Heart right ventricle (tissue), 16 donors: ENCODE measurements at regions not wholly inside any gene's neighbourhood (a gene's known extent, or its start where the extent isn't known, plus 50 kb on each side); places are given as distances from the start of the nearest gene placed in this dataset.

Source experiments
- ATAC-seq, 8 donors: fragments of 200-7000 bp; cut with Tn5 transposase; one replicate each; pipeline ENCODE4 v1.9.1; 2020; ENCODE audit warnings: mild to moderate bottlenecking in 8 of 8, moderate library complexity in 8 of 8, moderate number of reproducible peaks in 1 of 8
- DNase-seq, 2 donors: peaks; one replicate each; pipeline ENCODE4 v3.0.0-alpha.2; 2020
- H3K27ac ChIP-seq, 10 donors: fragments of 200-600 bp; sonication (generic) in 2 of 10; one replicate each; pipeline versions ENCODE4 v1.5.0 to v1.8.0; 2020 to 2022; ENCODE audit warnings: mild to moderate bottlenecking in 3 of 10
- H3K27me3 ChIP-seq, 7 donors: fragments of 200-600 bp; one replicate each; pipeline ENCODE4 v1.8.0; 2021 to 2022; ENCODE audit warnings: mild to moderate bottlenecking in 2 of 7
- H3K36me3 ChIP-seq, 9 donors: fragments of 200-600 bp; sonication (generic) in 1 of 9; one replicate each; pipeline versions ENCODE4 v1.5.0 to v1.8.0; 2020 to 2022; ENCODE audit warnings: mild to moderate bottlenecking in 2 of 9
- H3K4me1 ChIP-seq, 9 donors: fragments of 200-600 bp; sonication (generic) in 1 of 9; one replicate each; pipeline versions ENCODE4 v1.5.0 to v1.8.0; 2020 to 2022; ENCODE audit warnings: mild to moderate bottlenecking in 4 of 9
- H3K4me3 ChIP-seq, 10 donors: fragments of 200-600 bp; sonication (generic) in 2 of 10; one replicate each; pipeline versions ENCODE4 v1.5.0 to v1.8.0; 2020 to 2022; ENCODE audit warnings: mild to moderate bottlenecking in 7 of 10, moderate library complexity in 2 of 10
- H3K9me3 ChIP-seq, 11 donors: fragments of 200-600 bp in 10 of 11; sonication (generic) in 2 of 11; one replicate each; pipeline versions ENCODE4 v1.5.0 to v1.8.0; 2013 to 2022; ENCODE audit warnings: mild to moderate bottlenecking in 2 of 11, control low read depth in 1 of 11, moderate library complexity in 1 of 11
- CTCF ChIP-seq, 9 donors: fragments of 200-600 bp; sonication (generic) in 2 of 9; IDR thresholded peaks; one replicate each; pipeline versions ENCODE4 v1.5.0 to v1.8.0; 2021 to 2022; ENCODE audit warnings: antibody characterized with exemption in 9 of 9, mild to moderate bottlenecking in 5 of 9, moderate library complexity in 1 of 9
- WGBS, 2 donors: extraction: QIAGEN DNeasy Blood & Tissue Kit; methylation state at CpG; one replicate each; pipeline ENCODE4 v1.1.7; 2013; ENCODE audit warnings: inconsistent platforms in 1 of 2; 5-methylcytosine and 5-hydroxymethylcytosine counted together
- intact Hi-C, 10 donors: fragments of 100-400 bp; cut with DNase I; formaldehyde crosslinking; loops; one replicate each; pipeline versions ENCODE4 v1.11.1 to v1.14.2; 2022
- donor health status: Arrhythmogenic right ventricular cardiomyopathy.
- donor health status: ischemic (EF 13 %, LVEDD 7.1; RV severe dilation, severe dysfunction).
- donor health status: healthy with polysubstance abuse.
- donor health status: DM: no; HTN: yes; CAD: no.
- donor health status: DM: no; HTN: no; CAD: no.
- donor health status: ischemic (EF 25% LVEDD 6.9; RV normal size, moderate dysfunction).
- donor health status: ischemic (EF 25% LVEDD 5.7; RV mildly dilated, moderate dysfunction).
- donor health status: healthy.
- donor health status: DM: yes; HTN: yes; CAD: no.
- donor health status: Ischemic cardiomyopathy.
- donor health status: ischemic (EF 35%, LVEDD 5.7; RV mildly dilated, moderate dysfunction).
- donor health status: nonischemic (EF 11% LVEDD 7.7; RV severe dilation, severe dysfunction).
- donor health status: DM: yes; HTN: yes; CAD: no.
- donor health status: PGD.
- donor health status: ischemic (EF 29% LVEDD 5.4; RV normal size, mild dysfunction).
- donor health status: nonischemic (EF 23%, LVEDD 6.1; RV moderate dilation, normal function).

- DNase-seq (no peak), ATAC-seq (no peak)
- WGBS, 2 donors = 92 to 98% methylated on average over 8 of the region's 8 CpGs
- TF ChIP-seq CTCF (IDR thresholded peaks at IDR 0.05) = no peak
- no peaks in the 10 kb centered on the region for H3K27me3 ChIP-seq
- H3K27ac ChIP-seq = no peak overlapping the region
- H3K4me3 ChIP-seq = no peak overlapping the region
- H3K4me1 ChIP-seq = no peaks in the 10 kb centered on the region
- intact Hi-C loops = no loop called here
- H3K9me3 ChIP-seq = no peaks in the 10 kb centered on the region
- no peaks in the 10 kb centered on the region for H3K36me3 ChIP-seq
Measured at GRCh38 chr2:146433116-146433875, 1411.5 kb upstream of the ACVR2A start.

- Histone ChIP-seq H3K27me3 (no peaks in the 10 kb centered on the region), H3K36me3 (no peaks in the 10 kb centered on the region), H3K4me1 (no peaks in the 10 kb centered on the region), H3K4me3 (no peak overlapping the region), H3K9me3 (no peaks in the 10 kb centered on the region), H3K27ac (no peak overlapping the region)
- DNase-seq (no peak), ATAC-seq (no peak)
- intact Hi-C loops = no loop called here
- TF ChIP-seq CTCF (IDR thresholded peaks at IDR 0.05) = no peak
Measured at GRCh38 chr2:146429366-146429765, 1415.5 kb upstream of the ACVR2A start.

- intact Hi-C loops = no loop called here
- 86 to 87% methylated on average over 2 of the region's 2 CpGs for WGBS, 2 donors
- H3K27ac ChIP-seq = no peak overlapping the region
- H3K27me3 ChIP-seq = no peaks in the 10 kb centered on the region
- H3K9me3 ChIP-seq = peaks cover 0 to 3% (median 0%) of the 10 kb centered on the region in 11 donors
- no peaks in the 10 kb centered on the region for H3K4me1 ChIP-seq
- DNase-seq (no peak), ATAC-seq (no peak)
- no peak overlapping the region for H3K4me3 ChIP-seq
- no peaks in the 10 kb centered on the region for H3K36me3 ChIP-seq
- no peak for TF ChIP-seq CTCF (IDR thresholded peaks at IDR 0.05)
Measured at GRCh38 chr2:146417942-146418341, 1426.9 kb upstream of the ACVR2A start.

GRCh38 chr2:146415291-146415690 lies 1429.5 kb upstream of the ACVR2A start:
- intact Hi-C loops = no loop called here
- DNase-seq = no peak
- peaks cover 0 to 4% (median 0%) of the 10 kb centered on the region in 11 donors for H3K9me3 ChIP-seq
- no peaks in the 10 kb centered on the region for H3K36me3 ChIP-seq
- no peak overlapping the region for H3K4me3 ChIP-seq
- no peak overlapping the region for H3K27ac ChIP-seq
- H3K27me3 ChIP-seq = no peaks in the 10 kb centered on the region
- no peak for TF ChIP-seq CTCF (IDR thresholded peaks at IDR 0.05)
- ATAC-seq = no peak
- 63 to 68% methylated on average over 2 of the region's 2 CpGs for WGBS, 2 donors
- no peaks in the 10 kb centered on the region for H3K4me1 ChIP-seq
